Endothelial cell of umbilical vein (primary cell): ENCODE measurements at regions not wholly inside any gene's neighbourhood (a gene's known extent, or its start where the extent isn't known, plus 50 kb on each side); places are given as distances from the start of the nearest gene placed in this dataset.

Experiments
- CTCF ChIP-seq, 2 donors: IDR thresholded peaks; 1 replicate in 1 of 2; 2 replicates in 1 of 2; pipeline ENCODE4 v1.5.1; 2011; ENCODE audit warnings: low read length in 2 of 2, mild to moderate bottlenecking in 2 of 2, moderate library complexity in 2 of 2, control low read depth in 1 of 2, inconsistent platforms in 1 of 2, low read depth in 1 of 2; ENCODE audit not compliant: insufficient read depth in 1 of 2; ENCODE audit errors: extremely low read depth in 1 of 2
- MYC ChIP-seq: IDR thresholded peaks from one replicate; pipeline ENCODE4 v1.6.1; 2011; ENCODE audit warnings: mild to moderate bottlenecking, low read depth, low read length

GRCh38 chr2:15825276-15825980 lies 114.9 kb upstream of the MYCN start:
- no peak for TF ChIP-seq CTCF (IDR thresholded peaks at IDR 0.05; ENCODE audit: extremely low read depth in 1 of 2, insufficient read depth in 1 of 2, low read depth in 1 of 2, low read length in 2 of 2)
- no peak for TF ChIP-seq MYC
